Activated T-cell treated with anti-CD3 and anti-CD28 coated beads, Interleukin-2, amount 50 U/mL, for 48 hours (primary cell): ENCODE measurements at regions not wholly inside any gene's neighbourhood (a gene's known extent, or its start where the extent isn't known, plus 50 kb on each side); places are given as distances from the start of the nearest gene placed in this dataset.

Experiments
- DNase-seq, 2 experiments: peaks; one replicate each; pipeline ENCODE4 v3.0.0-alpha.2; 2020

- no peak for DNase-seq
Observed at GRCh38 chr7:69149804-69150782, 448.2 kb upstream of the AUTS2 start.

- no peak for DNase-seq
Observed at GRCh38 chr7:69162326-69162725, 435.9 kb upstream of the AUTS2 start.

- DNase-seq: no peak
Observed at GRCh38 chr7:69162931-69163670, 435.2 kb upstream of the AUTS2 start.

GRCh38 chr7:69166979-69167516, 431.2 kb upstream of the AUTS2 start:
- no peak for DNase-seq

- DNase-seq: no peak
Observed at GRCh38 chr7:69169386-69169785, 428.9 kb upstream of the AUTS2 start.

GRCh38 chr7:69172357-69173077, 425.8 kb upstream of the AUTS2 start:
- DNase-seq: no peak

- no peak for DNase-seq
Observed at GRCh38 chr7:69173341-69173740, 424.9 kb upstream of the AUTS2 start.

- no peak for DNase-seq
Observed at GRCh38 chr7:69173846-69174245, 424.4 kb upstream of the AUTS2 start.

- no peak for DNase-seq
Observed at GRCh38 chr7:69176841-69177240, 421.4 kb upstream of the AUTS2 start.

- no peak for DNase-seq
Observed at GRCh38 chr7:69177461-69177861, 420.8 kb upstream of the AUTS2 start.

- no peak for DNase-seq
Observed at GRCh38 chr7:69177941-69178494, 420.3 kb upstream of the AUTS2 start.

- DNase-seq: no peak
Observed at GRCh38 chr7:69180662-69181061, 417.6 kb upstream of the AUTS2 start.

- DNase-seq: no peak
Observed at GRCh38 chr7:69182596-69183467, 415.4 kb upstream of the AUTS2 start.

GRCh38 chr7:69184339-69184738, 413.9 kb upstream of the AUTS2 start:
- no peak for DNase-seq

- no peak for DNase-seq
Observed at GRCh38 chr7:69185170-69185569, 413.1 kb upstream of the AUTS2 start.

- no peak for DNase-seq
Observed at GRCh38 chr7:69186974-69187373, 411.3 kb upstream of the AUTS2 start.

- no peak for DNase-seq
Observed at GRCh38 chr7:69187824-69188333, 410.4 kb upstream of the AUTS2 start.

- no peak for DNase-seq
Observed at GRCh38 chr7:69189406-69189805, 408.9 kb upstream of the AUTS2 start.

GRCh38 chr7:69190025-69190424, 408.2 kb upstream of the AUTS2 start:
- DNase-seq: no peak

GRCh38 chr7:69190763-69191162, 407.5 kb upstream of the AUTS2 start:
- DNase-seq: no peak

GRCh38 chr7:69192134-69192533, 406.1 kb upstream of the AUTS2 start:
- no peak for DNase-seq
